GM21576 (cell line): ENCODE measurements at regions not wholly inside any gene's neighbourhood (a gene's known extent, or its start where the extent isn't known, plus 50 kb on each side); places are given as distances from the start of the nearest gene placed in this dataset.

Source experiments
- ATAC-seq: cut with Tn5 transposase; IDR thresholded peaks from one replicate; pipeline ENCODE4 v1.9.1; 2021; ENCODE audit warnings: mild to moderate bottlenecking, moderate library complexity; ENCODE audit not compliant: unreplicated experiment

DNA sequence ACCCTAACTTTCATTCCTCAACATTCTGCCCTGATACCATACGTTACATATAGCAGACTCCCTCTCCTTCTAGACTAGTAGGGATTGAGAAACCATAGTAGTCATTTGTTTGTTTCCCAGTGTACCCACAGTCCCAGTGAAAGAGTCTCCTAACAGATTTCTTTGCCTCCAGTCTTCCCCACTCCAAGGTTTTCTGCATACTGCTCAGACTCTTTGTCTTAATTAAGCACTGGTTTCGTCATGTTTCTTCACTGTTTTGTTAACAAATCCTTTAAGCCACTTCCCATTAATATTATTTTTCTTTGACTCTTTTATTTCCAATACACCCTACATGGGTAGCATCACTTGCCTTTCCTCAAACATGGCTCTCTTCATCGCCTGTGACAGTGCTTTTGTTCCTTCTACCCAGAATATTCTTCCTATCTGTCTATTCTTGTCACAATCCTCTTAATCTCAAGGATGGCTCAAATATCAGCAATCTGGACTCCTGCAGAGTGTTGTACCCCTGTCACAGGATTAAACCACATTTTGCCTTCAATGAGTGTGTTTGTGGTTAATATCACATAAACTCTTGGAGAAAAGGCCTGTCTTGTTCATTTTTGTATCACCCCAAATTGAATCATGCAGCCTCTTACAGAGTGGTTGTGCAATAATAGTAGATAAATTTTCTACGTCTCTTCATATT lies 92.7 kb upstream of the KLF12 start:
- no peak for ATAC-seq

DNA sequence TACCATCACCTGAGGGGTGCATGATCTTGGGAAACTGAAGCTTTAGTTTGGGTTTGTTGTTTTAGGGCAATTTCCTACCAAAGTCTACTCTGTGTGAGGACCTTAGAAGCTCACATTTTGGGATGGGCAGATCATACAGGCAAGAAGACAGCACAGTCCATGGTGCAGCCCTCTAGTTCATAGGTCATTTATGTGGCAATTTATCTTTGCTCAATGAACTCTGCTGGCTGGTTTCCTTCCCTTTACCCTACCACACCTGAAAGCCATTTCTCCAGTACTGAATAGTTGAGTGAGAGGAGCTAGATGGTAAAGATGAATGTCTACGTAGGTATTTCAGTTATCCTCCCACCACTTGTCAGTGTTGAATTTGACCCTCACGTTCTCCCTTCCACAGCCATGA lies 87.5 kb upstream of the KLF12 start:
- ATAC-seq = no peak

GRCh38 chr13:74219566-74219965 lies 85.4 kb upstream of the KLF12 start:
- ATAC-seq = no peak

DNA sequence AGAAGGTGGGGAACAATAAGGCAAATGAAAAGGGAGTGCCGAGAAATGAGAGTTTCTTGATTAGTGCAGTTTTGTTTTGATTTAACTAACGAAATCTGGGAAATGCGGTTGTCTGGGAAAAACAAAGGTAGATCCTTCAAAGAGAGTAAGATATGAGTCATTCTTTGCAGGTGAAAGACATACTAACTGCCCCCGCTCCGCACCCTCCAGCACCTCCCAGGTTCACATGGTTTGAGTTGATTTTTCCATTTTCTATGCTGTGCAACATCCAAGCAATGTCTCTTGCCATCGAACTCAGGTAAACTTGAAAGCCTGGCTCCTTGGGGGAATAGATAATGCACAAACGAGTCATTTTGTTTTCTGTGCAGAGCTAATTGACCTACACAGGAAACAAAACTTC lies 84.1 kb upstream of the KLF12 start:
- no peak for ATAC-seq

DNA sequence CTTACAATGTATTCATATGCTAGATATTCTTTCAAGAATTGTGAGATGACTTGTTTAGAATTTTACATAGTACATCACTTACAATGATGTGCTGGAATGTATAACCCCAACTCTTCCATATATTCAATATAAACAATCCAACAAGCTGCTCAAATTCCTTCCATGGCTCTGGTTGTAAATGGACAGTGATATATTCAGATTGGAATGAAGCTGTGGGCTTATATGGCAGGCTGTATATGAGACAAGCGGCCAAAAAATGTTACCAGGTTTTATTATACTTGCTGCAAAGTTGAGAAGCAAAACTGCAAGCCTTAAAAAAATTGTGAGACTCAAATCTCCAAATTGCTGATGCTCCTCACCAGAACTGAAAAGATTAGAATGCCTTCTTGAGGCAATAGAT lies 83.6 kb upstream of the KLF12 start:
- no peak for ATAC-seq

GRCh38 chr13:74215420-74215819 lies 81.2 kb upstream of the KLF12 start:
- no peak for ATAC-seq

DNA sequence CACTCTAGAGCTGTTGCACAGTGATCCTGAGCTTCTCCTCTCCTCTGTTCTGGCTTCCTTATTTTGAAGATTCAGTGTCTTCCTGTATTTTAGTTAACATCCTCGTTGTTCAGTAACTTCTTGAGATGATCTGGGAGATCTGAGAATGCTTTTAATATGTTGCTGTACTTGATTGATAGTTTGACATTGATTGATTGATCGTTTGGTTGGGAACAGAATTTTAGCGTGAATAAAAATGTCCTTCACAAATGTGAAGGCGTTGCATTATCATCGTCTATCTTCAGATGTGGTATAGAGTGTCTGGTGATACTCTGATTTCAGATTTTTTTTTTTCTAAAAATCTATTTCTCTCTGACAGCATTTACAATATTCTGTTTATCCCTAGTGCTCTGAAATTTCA lies 80.1 kb upstream of the KLF12 start:
- ATAC-seq = no peak

DNA sequence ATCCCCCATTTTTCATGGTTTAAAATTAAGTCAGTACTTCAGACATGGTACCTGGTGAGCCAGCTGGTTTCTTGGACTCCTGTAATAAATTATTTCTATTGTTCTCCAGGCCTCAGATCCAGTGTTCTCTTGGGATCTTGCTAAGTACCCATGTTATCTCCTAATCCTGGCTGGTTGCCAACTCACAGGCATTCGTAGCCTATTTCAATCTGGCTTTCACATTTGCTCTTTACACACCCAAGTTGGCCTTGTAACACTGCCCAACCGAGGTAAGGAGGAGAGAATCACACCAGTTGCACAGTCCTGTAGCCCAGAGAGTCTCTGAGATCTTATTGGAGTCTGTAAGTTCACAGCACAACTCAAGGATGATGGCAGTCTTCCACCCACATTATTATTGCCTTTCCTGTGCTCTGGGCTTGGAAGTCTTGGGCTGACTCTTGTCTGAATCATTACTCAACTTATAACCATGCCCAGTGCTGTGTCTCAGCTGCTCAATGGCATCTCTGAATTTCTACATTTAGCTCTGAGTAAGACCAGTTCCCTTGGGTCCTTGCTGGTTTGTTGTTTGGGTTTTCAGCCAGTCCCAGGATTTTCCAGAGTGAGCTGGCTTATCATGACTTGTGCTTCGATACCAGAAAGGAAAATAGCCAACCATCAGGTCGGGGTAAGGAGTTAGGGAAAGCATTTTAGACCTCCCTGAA lies 76.6 kb upstream of the KLF12 start:
- ATAC-seq = no peak

DNA sequence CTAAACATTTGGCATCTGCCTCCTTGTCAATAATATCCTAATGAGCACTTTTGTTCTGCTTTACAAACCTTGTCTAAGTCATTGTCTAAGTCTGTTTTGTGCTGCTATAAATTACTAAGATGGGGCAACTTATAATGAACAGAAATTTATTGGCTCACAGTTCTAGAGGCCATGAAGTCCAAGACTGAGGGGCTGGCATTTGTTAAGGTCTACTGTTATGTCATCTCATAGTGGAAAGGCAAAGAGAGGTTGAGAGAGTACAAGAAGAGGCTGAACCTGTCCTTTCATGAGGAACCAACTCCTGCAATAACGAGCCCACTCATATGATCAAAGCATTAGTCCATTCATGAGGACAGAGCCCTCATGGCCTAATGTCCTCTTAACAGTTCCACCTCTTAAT lies 72.7 kb upstream of the KLF12 start:
- ATAC-seq = no peak

- no peak for ATAC-seq
Observed at GRCh38 chr13:74206061-74206561, 71.9 kb upstream of the KLF12 start.

DNA sequence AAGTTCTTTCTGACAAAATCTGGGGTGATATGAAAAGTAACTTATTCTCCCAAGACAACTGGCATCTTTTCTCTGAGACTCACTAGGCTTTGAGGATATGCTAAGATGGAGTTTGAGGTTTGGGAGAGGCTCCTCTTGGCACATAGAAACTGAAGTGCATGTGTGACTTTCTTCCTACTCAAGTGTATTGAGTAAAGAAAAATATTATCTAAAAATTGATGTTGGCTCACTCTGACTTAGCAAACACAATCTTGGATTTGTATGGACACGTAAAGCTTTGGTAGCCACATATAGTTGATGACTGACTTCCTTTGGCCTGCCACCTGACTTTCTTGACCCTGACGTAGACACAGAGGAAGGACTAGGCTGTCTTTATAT lies 71.1 kb upstream of the KLF12 start:
- ATAC-seq = no peak

GRCh38 chr13:74204602-74205312 lies 70.6 kb upstream of the KLF12 start:
- no peak for ATAC-seq

DNA sequence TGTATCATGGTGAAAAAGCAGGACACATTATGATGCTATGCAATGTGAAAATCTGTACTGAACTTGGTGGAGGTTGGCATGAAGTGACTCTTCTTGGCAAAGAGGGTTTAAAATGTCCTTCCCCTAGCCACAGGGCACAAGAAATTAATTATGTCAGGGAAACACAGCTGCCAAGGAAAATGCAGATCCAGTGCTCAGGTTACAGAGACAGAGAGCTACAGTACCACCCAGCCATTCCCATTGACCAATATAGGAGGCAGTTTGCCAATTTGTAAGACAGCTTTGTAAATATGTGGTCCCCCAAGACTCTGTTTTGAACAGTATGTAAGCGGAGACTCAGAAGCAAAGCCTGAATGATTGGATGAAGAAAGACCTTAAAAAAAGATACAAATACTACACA lies 69.4 kb upstream of the KLF12 start:
- ATAC-seq = no peak

DNA sequence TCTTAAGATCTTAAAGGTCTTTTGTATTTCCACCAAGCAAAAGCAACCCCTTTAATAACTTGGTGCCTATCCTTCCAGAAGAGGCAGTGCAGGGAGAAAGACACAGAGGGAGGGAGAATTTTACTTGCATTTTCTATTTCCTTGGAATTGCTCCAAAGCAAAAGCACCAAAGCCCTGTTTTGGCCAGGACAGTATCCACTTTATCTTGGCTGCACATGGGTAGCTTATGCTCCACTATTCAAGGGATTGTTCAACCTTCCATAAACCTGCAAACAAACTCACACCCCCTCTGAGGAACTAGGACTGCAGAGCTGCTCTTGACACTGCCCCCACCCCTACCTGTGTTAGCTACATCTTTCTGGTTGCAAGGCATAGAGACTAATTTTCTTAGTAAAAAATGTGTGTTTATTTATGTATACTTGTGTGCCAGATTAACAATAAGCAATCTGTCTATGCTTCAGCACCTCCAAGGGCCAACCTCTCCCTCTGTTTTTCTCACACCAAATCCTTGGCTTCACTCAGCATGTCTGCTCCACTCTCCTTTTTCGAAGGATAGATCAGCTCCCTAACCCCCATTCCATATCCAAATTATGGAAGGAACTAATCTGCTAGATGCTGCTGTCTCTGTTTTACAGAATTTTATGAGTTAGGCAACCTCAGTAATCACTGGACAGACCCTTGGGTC lies 68.1 kb upstream of the KLF12 start:
- no peak for ATAC-seq

DNA sequence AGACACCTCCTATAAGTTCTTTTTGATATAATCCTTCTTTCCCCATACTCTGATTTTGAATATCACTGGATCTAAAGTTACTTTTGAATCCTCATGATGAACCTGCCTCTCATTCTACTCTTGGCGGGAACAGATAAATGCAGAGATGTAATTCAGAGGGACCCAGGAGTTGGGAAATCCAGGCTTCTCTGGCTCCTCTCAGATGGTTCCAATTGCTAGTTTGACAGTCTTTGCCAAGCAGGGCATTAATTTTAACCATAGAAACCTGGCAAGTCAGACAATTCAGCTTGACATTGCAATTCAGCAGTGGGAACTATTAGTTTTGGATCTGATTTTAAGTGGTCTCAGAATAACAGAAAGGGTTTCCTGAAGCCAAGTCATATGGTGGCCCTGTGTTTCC lies 67.3 kb upstream of the KLF12 start:
- no peak for ATAC-seq

DNA sequence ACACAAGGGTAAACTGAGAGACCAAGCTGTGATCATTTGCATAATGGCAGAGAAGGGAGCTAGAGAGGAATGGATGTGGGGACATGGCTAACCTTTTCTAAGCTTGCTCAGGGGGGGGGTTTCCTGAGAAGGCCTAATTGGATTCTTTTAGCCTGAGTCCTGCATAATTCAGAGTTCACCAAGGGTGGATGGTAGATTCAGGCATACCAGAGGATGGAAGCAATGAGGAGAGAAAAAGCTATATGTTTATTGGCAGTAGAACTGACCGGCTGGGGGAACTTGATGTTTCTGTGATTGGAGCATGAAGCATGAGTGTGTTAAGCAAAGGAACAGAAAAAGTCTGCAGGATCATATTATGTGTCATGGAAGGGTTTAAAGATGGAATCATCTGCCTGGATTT lies 65.9 kb upstream of the KLF12 start:
- no peak for ATAC-seq

GRCh38 chr13:74197677-74198429 lies 63.6 kb upstream of the KLF12 start:
- ATAC-seq = no peak

DNA sequence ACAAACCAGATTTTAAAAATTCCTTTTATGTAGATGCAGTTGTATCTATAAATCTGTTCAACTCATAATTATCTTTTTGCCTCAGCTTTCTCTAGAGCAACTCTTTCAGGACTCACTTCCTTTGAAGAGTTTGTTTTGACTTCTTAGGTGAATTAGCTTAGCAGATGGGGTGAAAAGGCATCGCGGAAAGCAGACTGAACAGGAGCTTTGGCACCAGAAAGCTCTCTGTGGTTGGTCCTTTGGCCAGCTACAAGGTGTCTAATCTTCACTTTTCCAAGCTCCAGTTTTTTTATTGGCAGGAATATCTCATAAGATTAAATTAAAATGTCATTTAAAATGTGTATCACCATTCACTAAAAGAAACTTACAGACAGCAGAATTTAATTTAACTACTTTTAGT lies 60.6 kb upstream of the KLF12 start:
- no peak for ATAC-seq

- ATAC-seq = no peak
Observed at GRCh38 chr13:74193391-74193790, 59.2 kb upstream of the KLF12 start.

- no peak for ATAC-seq
Observed at GRCh38 chr13:74191410-74191809, 57.2 kb upstream of the KLF12 start.

DNA sequence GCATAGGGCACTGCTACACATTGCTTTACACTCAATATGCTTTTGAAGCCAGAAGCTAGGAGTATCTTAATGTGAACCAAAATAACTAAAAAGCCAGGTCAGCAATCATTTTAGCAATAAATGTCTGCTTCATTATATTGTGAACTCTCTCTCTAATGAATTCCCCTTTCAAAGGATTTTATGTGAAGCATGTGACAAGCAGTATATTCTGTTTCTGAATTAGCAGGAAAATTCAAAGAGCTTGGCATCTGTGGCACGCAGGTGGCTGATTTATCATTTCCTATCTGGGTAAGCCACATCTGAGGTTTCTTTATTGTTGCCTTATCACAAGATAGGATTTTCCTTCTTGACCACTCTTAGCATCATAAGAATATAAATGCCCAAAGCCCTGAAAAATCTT lies 56.8 kb upstream of the KLF12 start:
- no peak for ATAC-seq
